DND-41 (cell line): ENCODE measurements at regions not wholly inside any gene's neighbourhood (a gene's known extent, or its start where the extent isn't known, plus 50 kb on each side); places are given as distances from the start of the nearest gene placed in this dataset.

Experiments used
- ATAC-seq: fragments of 200-7000 bp; cut with Tn5 transposase; 3 replicates; pipeline ENCODE4 v1.9.1; 2021; ENCODE audit warnings: low read depth; ENCODE audit not compliant: insufficient read depth
- DNase-seq: peaks from one replicate; pipeline ENCODE4 v3.0.0-alpha.2; 2020
- H2AFZ ChIP-seq: 2 replicates; pipeline ENCODE4 v1.6.0; 2012; ENCODE audit warnings: low read depth, low read length
- H3K27ac ChIP-seq: 2 replicates; pipeline ENCODE4 v1.5.1; 2012; ENCODE audit warnings: low read length, inconsistent platforms
- H3K27me3 ChIP-seq: fragments of 200-600 bp; sonication (generic); 2 replicates; pipeline ENCODE4 v1.6.0; 2012; ENCODE audit warnings: low read length, mild to moderate bottlenecking, inconsistent platforms; ENCODE audit not compliant: insufficient read depth, poor library complexity
- H3K36me3 ChIP-seq: 2 replicates; pipeline ENCODE4 v1.5.1; 2012; ENCODE audit warnings: low read length, inconsistent platforms; ENCODE audit not compliant: insufficient read depth
- H3K4me1 ChIP-seq: 2 replicates; pipeline ENCODE4 v1.5.1; 2012; ENCODE audit warnings: mild to moderate bottlenecking, low read length; ENCODE audit not compliant: insufficient read depth
- H3K4me2 ChIP-seq: 2 replicates; pipeline ENCODE4 v1.6.0; 2012; ENCODE audit warnings: mild to moderate bottlenecking, moderate library complexity, low read length, inconsistent platforms; ENCODE audit not compliant: insufficient read depth
- H3K4me3 ChIP-seq, 2 experiments: fragments of 200-600 bp in 1 of 2; shearing (Covaris generic) in 1 of 2; 2 replicates each; pipeline ENCODE4 v1.5.1; 2012 to 2016; ENCODE audit warnings: inconsistent platforms in 2 of 2, low read length in 2 of 2, mild to moderate bottlenecking in 2 of 2, low read depth in 1 of 2, moderate library complexity in 1 of 2
- H3K79me2 ChIP-seq: 2 replicates; pipeline ENCODE4 v1.6.0; 2012; ENCODE audit warnings: low read length, inconsistent platforms; ENCODE audit not compliant: insufficient read depth
- H3K9ac ChIP-seq: 2 replicates; pipeline ENCODE4 v1.6.0; 2012; ENCODE audit warnings: low read depth, mild to moderate bottlenecking, inconsistent platforms, low read length, moderate library complexity
- H3K9me3 ChIP-seq: 2 replicates; pipeline ENCODE4 v1.5.1; 2012; ENCODE audit warnings: low read length, moderate library complexity, mild to moderate bottlenecking, inconsistent platforms; ENCODE audit not compliant: insufficient read depth, severe bottlenecking
- H4K20me1 ChIP-seq: 2 replicates; pipeline ENCODE4 v1.6.0; 2012; ENCODE audit warnings: low read length; ENCODE audit not compliant: insufficient read depth
- EZH2 ChIP-seq: IDR thresholded peaks from 3 replicates; pipeline ENCODE4 v1.6.1; 2012; ENCODE audit warnings: borderline replicate concordance, low read depth, mild to moderate bottlenecking, moderate library complexity, low read length, inconsistent platforms; ENCODE audit not compliant: severe bottlenecking
- TF ChIP-seq, protein P1 (sequence below): IDR thresholded peaks from 2 replicates; pipeline ENCODE4 v1.5.1; 2012; ENCODE audit warnings: borderline replicate concordance, low read length, moderate library complexity, mild to moderate bottlenecking; ENCODE audit not compliant: poor library complexity, severe bottlenecking; ENCODE audit errors: extremely low read depth

DNA sequence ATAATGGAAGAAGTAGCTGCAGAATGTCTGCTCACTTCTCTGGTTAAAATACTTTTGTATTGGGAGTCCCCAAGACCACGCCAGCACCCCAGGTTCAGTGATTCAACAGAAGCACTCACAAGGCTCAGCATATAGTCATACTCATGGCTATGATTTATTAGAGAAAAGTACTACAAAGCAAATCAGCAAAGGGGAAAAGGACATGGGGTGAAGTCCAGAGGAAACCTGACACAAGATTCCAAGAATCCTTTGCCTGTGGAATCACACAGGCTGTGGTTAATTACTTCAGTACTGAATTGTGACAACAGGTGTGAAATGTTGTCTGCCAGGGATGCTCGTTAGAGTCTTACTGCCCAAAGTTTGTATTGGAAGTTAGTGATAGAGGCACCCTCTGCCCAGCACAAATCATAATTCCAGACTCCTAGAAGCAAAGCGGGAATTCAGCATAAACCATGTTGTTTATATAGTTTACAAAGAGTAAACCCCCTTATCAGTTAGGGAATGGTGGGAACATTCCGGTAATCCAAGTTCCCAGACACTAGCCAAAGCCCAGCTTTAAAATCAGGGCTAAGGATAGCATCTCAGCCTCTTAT lies 79.4 kb downstream of the HYCC1 start:
- no peaks in the 10 kb centered on the region for H3K4me1 ChIP-seq
- no peak overlapping the region for H3K4me3 ChIP-seq
- no peak overlapping the region for H3K4me2 ChIP-seq
- no peaks in the 10 kb centered on the region for H3K27me3 ChIP-seq
- no peak overlapping the region for H2AFZ ChIP-seq
- TF ChIP-seq, protein P1, sequence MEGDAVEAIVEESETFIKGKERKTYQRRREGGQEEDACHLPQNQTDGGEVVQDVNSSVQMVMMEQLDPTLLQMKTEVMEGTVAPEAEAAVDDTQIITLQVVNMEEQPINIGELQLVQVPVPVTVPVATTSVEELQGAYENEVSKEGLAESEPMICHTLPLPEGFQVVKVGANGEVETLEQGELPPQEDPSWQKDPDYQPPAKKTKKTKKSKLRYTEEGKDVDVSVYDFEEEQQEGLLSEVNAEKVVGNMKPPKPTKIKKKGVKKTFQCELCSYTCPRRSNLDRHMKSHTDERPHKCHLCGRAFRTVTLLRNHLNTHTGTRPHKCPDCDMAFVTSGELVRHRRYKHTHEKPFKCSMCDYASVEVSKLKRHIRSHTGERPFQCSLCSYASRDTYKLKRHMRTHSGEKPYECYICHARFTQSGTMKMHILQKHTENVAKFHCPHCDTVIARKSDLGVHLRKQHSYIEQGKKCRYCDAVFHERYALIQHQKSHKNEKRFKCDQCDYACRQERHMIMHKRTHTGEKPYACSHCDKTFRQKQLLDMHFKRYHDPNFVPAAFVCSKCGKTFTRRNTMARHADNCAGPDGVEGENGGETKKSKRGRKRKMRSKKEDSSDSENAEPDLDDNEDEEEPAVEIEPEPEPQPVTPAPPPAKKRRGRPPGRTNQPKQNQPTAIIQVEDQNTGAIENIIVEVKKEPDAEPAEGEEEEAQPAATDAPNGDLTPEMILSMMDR = no peak
- TF ChIP-seq EZH2 = no peak
- no peaks in the 10 kb centered on the region for H3K79me2 ChIP-seq
- no peak overlapping the region for H3K27ac ChIP-seq
- H3K9me3 ChIP-seq = no peaks in the 10 kb centered on the region
- H3K36me3 ChIP-seq = no peaks in the 10 kb centered on the region
- H4K20me1 ChIP-seq = no peaks in the 10 kb centered on the region
- ATAC-seq (no peak), DNase-seq (no peak)
- no peak overlapping the region for H3K9ac ChIP-seq

DNA sequence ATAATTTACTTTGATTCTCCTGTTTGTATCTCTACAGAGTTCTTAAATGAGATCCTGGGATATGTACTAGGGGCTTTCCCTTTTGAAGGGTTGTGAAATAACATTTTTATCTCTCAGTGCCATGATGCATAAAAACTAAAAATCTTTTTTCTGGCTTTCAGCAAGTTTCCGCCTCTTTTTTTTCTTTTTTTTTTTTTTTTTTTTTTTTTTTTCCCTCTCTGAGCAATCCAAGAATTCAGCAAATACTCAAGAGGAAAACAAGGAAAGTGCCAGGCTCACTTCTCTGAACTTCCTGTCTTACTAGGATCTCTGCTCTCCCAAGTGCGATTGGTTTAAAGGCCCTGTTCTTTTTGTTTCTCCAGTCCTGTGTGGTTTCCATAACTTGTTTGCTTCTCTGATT lies 79.9 kb downstream of the HYCC1 start:
- H3K27ac ChIP-seq = no peak overlapping the region

DNA sequence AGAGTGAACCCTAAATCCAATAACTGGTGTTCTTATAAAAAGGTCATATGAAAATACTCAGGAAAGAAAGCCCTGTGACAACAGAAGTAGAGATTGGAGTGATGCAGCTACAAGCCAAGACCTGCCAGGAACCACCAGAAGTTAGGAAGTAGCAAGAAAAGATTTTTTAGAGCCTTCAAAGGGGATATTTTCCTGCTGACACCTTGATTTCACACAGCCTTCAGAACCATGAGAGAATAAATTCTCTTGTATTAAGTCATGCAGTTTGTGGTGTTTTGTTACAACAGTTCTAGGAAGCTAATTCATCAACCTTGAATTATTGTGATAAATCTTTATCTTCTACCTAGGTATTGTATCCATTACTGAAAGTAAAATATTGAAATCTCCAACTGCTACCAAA lies 81.0 kb downstream of the HYCC1 start:
- TF ChIP-seq EZH2 = no peak
- TF ChIP-seq, protein P1 = no peak
- no peak for ATAC-seq
- H3K9ac ChIP-seq = no peak overlapping the region

More for the DNA sequence above, 79.9 kb downstream of the HYCC1 start:
- no peak overlapping the region for H3K4me2 ChIP-seq
- H3K79me2 ChIP-seq = no peaks in the 10 kb centered on the region
- H3K27me3 ChIP-seq = no peaks in the 10 kb centered on the region
- no peaks in the 10 kb centered on the region for H3K4me1 ChIP-seq
- no peaks in the 10 kb centered on the region for H4K20me1 ChIP-seq
- TF ChIP-seq EZH2 = no peak
- TF ChIP-seq, protein P1 = no peak
- H3K9ac ChIP-seq = no peak overlapping the region
- H3K4me3 ChIP-seq = no peak overlapping the region
- H3K36me3 ChIP-seq = no peaks in the 10 kb centered on the region
- DNase-seq = no peak
- no peaks in the 10 kb centered on the region for H3K9me3 ChIP-seq
- no peak for ATAC-seq
- no peak overlapping the region for H2AFZ ChIP-seq

More for the DNA sequence above, 81.0 kb downstream of the HYCC1 start:
- Histone ChIP-seq H3K27ac (no peak overlapping the region), H2AFZ (no peak overlapping the region), H3K4me3 (no peak overlapping the region), H3K27me3 (no peaks in the 10 kb centered on the region), H3K4me1 (no peaks in the 10 kb centered on the region), H3K79me2 (no peaks in the 10 kb centered on the region), H3K4me2 (no peak overlapping the region), H3K9me3 (no peaks in the 10 kb centered on the region), H3K36me3 (no peaks in the 10 kb centered on the region), H4K20me1 (no peaks in the 10 kb centered on the region)
- no peak for DNase-seq
